HG03354 (cell line): ENCODE measurements at regions not wholly inside any gene's neighbourhood (a gene's known extent, or its start where the extent isn't known, plus 50 kb on each side); places are given as distances from the start of the nearest gene placed in this dataset.

ENCODE experiments used
- ATAC-seq: cut with Tn5 transposase; IDR thresholded peaks from one replicate; pipeline ENCODE4 v1.9.1; 2021; ENCODE audit warnings: mild to moderate bottlenecking; ENCODE audit not compliant: unreplicated experiment, poor library complexity, severe bottlenecking

DNA sequence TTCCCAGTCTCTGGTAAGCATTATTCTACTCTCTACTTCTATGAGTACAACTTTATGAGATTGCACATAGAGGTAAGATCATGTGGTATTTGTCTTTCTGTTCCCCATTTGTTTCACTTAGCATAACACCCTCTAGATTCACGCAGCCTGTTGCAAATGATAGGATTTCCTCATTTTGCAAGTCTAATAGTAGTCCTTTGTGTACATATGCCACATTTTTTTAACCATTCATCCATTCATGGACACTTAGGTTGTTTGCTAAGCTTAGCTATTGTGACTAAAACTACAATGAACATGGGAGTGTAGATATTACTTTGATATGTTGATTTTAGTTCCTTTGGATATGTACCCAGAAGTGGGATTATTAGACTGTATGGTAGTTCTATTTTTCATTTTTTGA, 717.9 kb upstream of the ALCAM start:
- no peak for ATAC-seq

DNA sequence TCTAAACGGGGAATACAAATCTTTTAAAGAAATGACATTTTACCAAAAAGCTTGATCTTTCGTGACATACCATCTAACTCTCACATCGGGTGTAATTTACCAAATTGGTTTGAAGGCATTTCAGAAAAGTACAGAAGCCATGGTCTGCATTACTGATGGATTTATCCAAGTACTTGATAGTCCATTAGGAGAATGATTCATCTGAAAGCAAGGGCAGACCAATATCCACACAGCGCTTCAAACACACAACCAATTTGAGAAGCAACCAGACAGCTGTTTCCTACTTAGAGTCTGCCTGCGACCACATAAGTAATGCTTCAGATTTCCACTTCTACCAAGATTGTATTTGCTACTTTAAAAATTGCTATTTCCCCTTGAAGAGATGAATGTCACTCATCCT, 697.6 kb upstream of the ALCAM start:
- no peak for ATAC-seq

DNA sequence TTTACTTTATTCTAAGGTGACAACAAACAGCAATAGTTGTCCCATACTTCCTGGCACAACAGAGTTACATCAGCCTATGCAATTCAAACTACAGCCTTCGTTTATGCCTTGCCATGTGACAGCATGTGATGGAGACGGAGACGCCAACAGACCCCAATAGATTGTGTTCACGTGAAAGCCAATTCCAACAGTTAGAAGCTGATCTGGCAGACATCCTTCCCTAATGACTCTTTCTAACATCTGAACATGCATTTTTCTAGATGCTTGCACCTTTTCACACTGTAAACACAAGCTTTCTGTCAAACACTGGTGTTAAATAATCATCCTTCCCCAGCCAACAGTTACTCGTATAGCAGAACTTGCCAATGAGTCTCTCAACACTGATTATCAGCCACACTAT, 694.4 kb upstream of the ALCAM start:
- ATAC-seq: no peak

DNA sequence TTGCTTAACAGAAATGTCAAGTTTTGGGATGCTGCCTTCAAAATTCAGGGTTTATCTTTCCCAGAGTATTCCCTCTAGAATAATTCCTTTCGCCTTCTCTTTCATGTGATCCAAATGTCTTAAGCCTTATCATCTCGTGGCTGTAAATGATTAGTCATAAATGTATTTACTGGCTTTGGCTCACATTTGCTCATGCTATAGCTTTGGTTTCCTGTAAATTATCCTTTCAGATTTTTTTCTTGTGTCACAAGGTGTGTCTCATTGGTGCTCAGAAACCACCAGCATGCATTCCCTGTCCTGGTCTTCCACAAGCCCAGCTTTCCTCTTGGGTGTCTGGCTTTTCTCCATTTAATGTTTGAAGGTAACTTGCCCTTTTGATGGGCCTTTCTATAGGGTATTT, 692.7 kb upstream of the ALCAM start:
- ATAC-seq: no peak

DNA sequence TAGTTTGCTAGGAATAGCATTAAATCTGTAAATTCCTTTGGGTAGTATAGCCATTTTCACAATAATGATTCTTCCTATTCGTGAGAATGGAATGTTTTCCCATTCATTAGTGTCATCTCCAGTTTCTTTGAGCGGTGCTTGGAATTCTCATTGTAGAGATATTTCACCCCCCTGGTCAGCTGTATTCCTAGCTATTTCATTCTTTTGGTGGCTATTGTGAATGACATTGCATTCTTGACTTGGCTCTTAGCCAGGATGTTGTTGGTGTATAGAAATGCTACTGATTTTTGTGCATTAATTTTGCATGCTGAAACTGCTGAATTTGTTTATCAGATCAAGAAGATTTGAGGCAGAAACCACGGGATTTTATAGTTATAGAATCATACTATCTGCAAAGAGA, 690.5 kb upstream of the ALCAM start:
- ATAC-seq: no peak

DNA sequence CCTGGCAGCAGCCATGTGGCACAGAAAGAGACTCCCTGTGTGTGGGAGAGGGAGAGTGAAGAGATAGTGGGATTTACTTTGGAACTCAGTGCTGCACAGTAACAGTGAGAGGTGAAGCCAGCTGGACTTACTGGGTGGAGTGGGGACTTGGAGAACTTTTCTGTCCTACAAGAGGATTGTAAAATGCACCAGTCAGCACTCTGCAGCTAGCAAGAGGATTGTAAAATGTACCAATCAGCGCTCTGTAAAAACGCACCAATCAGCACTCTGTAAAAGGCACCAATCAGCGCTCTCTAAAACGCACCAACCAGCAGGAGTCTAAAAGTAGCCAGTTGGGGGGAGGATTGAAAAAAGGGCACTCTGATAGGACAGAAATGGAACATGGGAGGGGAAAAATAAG, 688.8 kb upstream of the ALCAM start:
- no peak for ATAC-seq

DNA sequence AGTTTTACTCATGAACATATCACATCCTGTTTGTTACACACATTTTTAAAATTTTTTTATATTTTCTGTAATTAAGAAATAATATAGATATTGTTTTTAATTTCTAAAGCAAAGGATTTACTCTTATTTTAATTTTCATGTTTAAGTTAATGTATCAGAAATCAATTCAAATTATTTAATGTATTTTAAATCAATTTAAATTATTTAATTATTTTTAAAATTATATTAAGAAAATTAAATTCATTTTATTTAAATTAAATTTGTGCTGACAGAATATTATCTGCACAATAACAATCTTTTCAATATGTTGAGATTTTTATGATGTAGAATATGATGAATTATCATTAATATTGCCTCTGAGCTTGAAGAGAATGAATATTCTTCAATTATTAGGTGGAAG, 681.2 kb upstream of the ALCAM start:
- no peak for ATAC-seq

DNA sequence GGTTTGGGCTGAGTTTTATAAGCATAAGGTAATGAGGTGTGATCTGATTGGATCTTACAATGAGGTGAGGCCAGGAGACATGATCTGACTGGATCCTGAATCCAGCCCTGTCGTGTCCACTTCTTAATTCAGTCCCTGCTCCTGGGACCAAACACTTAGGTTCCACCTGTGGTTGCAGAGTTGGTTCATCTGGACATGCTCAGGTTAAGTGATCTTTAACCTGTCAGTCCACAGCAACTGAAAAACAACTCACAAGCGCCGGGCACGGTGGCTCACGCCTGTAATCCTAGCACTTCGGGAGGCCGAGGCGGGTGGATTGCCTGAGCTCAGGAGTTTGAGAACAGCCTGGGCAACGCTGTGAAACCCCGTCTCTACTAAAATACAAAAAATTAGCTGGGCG, 679.3 kb upstream of the ALCAM start:
- ATAC-seq: no peak

DNA sequence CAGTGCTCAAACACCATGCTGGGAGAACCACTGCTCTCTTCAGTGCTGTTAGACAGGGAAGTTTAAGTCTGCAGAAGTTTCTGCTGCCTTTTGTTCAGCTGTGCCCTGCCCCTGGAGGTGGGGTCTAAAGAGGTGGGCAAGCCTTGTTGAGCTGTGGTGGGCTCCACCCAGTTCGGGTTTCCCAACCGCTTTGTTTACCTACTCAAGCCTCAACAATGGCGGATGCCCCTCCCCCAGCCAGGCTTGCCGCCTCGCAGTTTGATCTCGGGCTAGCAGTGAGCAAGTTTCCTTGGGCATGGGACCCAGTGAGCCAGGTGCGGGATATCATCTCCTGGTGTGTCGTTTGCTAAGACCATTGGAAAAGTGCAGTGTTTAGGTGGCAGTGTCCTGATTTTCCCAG, 670.2 kb upstream of the ALCAM start:
- no peak for ATAC-seq

DNA sequence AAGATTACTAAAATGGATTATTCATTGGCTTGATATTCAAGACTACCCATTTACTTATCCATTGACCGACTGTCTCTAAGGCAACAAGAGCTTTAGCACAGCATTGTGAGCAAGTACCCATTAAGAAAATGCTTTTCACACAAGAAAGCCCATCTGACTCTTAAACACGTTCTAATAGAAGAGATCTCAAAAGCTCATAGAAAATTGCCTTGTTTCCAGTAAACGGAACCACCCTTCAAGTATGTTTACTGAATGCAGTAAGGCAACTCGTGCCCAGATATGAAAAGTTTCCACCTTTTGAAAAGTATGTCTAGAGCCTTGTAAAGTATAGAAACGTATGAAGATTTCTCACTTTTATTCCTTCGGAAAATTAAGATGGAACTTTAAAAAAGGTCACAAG, 655.3 kb upstream of the ALCAM start:
- ATAC-seq: no peak

DNA sequence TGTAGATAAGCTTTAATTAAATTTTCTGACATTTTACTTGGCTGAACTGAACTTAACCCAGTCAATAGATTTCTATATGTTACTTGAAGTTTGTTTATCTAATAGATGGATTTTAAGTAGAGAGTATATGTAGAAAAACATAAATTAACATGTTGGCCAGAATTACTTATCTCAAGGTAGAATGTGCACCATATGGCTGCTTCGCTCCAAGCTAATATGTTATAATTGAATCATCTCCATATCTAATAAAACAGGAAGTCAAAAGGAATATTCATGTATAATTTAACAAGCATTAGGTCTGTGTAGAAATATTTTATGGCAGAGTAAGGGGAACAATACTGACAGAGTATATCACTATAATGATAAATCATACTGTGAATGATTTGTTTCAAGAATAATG, 650.7 kb upstream of the ALCAM start:
- no peak for ATAC-seq

DNA sequence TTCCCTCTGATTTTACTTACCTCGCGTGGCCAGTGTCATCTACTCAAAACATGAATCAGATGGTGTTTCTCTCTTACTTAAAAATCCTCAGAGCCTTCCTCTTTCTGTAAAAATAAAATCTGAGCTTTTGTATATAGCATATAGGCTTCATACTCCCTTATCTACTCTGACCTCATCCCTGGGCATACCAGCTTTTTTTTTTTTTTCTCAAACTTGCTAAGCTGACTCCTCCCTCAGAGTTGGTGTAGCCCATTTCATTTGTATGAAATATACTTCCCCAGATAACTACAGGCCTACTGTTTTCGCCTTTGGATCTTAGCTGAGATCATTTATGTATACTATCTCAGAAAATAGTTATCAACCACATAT, 648.9 kb upstream of the ALCAM start:
- ATAC-seq: peak; percentile 33

DNA sequence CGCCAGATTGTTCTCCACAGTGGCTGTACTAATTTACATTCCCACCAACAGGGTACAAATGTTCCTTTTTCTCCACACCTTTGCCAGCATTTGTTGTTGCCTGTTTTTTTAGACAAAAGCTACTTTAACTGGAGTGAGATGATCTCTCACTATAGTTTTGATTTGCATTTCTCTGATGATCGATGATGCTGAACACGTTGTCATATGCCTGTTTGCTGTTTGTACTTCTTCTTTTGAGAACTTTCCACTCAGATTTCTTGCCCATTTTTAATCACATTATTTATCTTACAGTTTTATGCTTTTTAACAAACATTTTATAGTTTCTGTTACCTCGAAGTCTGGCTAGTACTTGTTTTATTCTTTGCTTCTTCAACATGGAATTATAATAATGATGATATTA, 643.7 kb upstream of the ALCAM start:
- ATAC-seq: no peak

DNA sequence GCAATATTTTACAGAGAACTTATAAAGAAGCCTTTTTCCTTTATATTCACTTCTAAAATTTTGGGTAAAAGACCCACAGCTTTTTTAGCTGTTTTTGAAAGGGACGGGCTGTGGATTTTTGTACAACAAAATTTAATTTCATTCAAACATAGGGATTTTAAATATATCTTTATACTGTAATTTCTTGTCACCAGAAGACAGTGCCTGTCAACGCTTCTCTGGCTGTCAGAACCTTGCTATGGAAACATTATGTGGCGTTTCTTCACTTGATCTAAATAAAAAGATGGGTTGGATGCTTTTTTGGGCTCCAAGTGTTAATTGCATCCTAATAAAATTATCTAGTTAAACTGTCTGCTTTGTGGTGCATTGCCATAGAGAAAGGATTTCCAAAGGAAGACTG, 635.6 kb upstream of the ALCAM start:
- no peak for ATAC-seq

DNA sequence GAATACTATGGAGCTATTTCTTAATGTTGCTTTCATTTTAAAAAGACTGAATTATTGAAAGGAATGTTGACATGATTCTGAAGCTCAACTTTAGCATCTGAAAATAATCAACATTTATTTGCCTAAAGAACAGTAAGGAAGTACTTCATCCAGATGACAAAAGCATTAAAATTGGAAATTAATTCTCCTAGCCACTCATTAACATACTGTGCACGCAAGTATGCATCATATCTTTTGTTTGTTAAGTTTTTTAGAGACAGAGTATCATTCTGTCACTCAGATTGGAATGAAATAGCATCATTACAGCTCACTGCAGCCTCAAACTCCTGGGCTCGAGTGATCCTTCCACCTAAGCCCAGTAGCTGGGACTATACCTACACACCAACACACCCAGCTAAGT, 632.1 kb upstream of the ALCAM start:
- no peak for ATAC-seq

DNA sequence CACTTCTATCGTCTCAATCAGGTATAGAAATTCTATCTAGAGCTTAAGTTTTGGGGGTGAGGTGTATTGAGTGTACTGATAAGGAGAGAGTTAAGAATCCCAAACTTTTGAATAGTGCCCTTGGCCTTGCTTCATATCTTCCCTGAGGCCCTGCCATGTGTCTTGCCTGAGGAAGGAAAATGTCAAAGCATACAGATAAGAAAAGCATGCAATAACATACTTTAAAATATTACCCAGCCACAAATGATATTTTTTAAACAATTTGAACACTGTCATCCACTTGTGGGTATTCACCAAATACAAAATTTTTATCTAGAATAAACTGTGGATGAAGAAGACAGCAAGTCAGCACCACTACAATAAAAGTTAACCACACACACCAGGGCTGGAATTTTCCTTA, 631.0 kb upstream of the ALCAM start:
- ATAC-seq: no peak

DNA sequence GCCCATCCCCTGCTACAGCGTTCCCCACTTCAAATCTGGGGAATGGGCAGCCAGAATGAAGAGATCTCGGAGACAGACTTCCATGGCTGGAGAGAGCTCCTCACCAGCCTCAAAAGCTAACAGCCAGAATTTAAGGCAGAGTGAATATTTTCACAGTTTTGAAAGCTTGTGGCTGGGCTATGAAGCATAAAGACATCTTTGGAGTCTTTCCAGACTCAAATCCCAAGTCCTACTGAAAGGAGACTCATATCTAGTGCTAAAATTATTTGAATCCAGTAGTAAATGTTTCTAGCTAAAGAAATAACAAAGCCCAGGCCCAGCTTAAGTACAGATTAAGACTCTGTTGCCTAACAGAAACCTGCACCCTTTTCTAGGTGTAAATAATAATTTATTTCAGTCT, 628.4 kb upstream of the ALCAM start:
- ATAC-seq: no peak

DNA sequence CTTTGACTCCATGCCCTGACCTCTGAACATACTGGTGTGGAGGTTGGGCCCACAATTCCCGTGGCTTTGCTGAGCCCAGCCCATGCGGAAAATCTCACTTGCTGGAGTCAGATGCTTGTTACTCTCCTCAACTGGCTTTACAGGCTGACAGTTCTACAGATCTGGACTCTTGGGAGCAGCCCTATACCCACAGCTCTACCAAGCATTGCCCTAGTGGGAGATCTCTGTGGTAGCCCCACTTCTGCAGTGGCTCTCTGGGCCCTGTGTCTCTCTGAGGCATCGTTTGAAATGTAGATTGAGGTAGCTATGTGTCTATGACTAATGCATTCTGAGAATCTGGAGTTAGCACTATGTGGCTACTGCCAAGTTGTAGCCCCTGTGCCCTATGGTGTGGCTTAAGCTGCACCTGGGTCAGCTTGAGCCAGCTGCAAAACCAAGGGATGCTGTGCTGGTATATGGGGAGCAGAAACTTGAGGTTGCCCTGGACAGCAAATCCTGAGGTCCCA, 625.8 kb upstream of the ALCAM start:
- no peak for ATAC-seq

DNA sequence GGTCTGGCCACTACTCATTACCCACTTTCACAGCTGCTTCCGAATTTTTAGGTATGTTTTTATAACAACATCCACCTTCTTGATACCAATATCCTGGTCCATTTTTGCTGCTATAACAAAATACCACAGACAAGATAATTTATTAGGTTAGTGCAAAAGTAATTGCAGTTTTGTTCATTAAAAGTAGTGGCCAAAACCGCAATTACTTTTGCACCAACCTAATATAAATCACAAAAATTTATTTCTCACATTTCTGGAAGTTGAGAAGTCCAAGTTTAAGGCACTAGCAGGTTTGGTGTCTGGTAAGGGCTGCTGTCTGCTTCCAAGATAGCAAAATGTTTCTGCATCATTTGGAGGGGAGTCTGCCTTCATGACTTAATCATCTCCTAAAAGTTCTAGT, 624.7 kb upstream of the ALCAM start:
- ATAC-seq: no peak

DNA sequence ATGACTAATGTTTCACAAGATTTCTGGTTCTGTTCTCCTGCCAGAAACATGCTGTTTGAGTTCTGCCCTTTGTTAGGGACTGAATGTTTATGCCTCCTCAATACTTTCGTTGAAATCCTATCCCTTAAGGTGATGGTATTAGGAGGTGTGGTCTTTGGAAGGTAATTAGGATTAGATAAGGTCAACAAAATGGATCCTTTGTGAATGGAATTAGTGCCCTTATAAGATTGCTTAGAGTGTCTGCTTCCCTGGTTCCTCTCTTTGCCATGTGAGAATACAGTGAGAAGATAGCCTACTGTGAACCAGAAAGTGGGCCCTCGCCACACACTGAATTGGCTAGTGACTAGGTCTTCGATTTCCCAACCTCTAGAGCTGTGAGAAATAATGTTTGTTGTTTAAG, 621.4 kb upstream of the ALCAM start:
- ATAC-seq: no peak

DNA sequence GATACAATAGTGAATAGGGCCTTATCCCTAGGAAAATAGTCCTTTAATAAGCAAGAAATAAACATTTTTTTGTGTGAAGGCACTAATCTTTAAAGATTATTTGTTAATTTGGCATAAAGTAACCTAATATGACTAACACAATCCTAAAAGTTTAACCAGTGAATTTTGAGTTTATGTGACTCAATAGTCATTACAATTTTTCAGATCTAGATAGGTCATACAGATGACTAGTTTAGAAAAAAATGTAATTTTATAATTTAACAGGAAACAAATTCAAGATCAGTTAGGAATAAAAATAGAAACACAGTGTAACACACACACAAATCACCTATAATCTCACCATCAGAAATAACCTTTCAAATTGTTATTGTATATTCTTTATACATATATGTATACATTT, 620.7 kb upstream of the ALCAM start:
- ATAC-seq: no peak

DNA sequence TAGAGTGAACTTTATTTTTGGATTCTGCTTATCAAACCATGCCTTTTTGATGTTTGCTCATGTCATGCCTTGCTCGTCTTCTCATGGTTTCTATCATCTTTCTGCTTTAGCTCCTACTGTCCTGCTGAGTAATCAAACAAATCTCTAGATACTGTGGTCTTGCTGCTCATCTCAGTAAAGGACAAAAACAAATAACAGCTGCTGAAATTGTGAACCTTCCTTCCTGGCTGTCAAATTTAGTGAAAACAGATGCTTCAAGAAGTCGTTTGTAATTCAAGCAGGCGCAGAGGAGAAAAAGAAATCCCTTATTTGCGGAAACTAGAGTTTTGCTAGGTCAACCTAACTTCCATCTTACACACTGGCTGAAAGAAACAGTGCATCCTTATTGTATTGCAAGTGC, 616.1 kb upstream of the ALCAM start:
- no peak for ATAC-seq

DNA sequence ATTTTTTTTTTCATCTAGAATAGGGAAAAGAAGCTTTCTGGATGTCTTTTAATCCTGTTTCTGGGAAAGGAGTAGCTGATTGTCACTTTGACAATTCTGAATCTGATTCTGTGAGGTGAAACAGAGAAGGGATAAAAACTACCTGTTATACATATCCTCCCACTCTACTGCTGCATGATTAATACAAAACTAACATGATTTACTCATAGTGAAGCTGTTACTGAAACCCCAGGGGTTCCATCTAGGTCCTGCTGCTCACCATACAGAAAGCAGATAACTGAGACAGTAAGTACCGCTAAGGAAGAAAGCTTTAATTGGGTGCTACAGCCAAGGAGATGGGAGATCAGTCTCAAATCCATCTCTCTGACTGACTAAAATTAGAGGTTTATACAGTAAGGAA, 610.9 kb upstream of the ALCAM start:
- ATAC-seq: no peak
